Right atrium auricular region (tissue), 2 donors: ENCODE measurements at regions not wholly inside any gene's neighbourhood (a gene's known extent, or its start where the extent isn't known, plus 50 kb on each side); places are given as distances from the start of the nearest gene placed in this dataset.

Experiments
- DNase-seq: peaks from one replicate; pipeline ENCODE4 v3.0.0-alpha.2; 2019; ENCODE audit warnings: low spot score
- H3K27ac ChIP-seq, 2 donors: fragments of 200-600 bp; sonication (generic); 1 replicate in 1 of 2; 2 replicates in 1 of 2; pipeline ENCODE4 v1.5.1; 2016 to 2019
- H3K27me3 ChIP-seq, 2 donors: fragments of 200-600 bp; sonication (generic); one replicate each; pipeline versions ENCODE4 v1.5.1 to v1.6.0; 2017 to 2019
- H3K36me3 ChIP-seq: fragments of 200-600 bp; sonication (generic); one replicate; pipeline ENCODE4 v1.5.1; 2016
- H3K4me1 ChIP-seq, 2 donors: fragments of 200-600 bp; sonication (generic); one replicate each; pipeline versions ENCODE4 v1.5.1 to v1.6.0; 2017 to 2019
- H3K4me3 ChIP-seq, 2 donors: fragments of 200-600 bp; sonication (generic); 1 replicate in 1 of 2; 2 replicates in 1 of 2; pipeline ENCODE4 v1.5.1; 2017 to 2019; ENCODE audit warnings: mild to moderate bottlenecking in 1 of 2, moderate library complexity in 1 of 2
- H3K9me3 ChIP-seq, 2 donors: fragments of 200-600 bp; sonication (generic); one replicate each; pipeline ENCODE4 v1.5.1; 2019
- TF ChIP-seq, protein P1 (sequence below), 2 donors: fragments of 200-600 bp; sonication (generic); IDR thresholded peaks; one replicate each; pipeline ENCODE4 v1.5.1; 2019; ENCODE audit warnings: antibody characterized with exemption in 2 of 2

DNA sequence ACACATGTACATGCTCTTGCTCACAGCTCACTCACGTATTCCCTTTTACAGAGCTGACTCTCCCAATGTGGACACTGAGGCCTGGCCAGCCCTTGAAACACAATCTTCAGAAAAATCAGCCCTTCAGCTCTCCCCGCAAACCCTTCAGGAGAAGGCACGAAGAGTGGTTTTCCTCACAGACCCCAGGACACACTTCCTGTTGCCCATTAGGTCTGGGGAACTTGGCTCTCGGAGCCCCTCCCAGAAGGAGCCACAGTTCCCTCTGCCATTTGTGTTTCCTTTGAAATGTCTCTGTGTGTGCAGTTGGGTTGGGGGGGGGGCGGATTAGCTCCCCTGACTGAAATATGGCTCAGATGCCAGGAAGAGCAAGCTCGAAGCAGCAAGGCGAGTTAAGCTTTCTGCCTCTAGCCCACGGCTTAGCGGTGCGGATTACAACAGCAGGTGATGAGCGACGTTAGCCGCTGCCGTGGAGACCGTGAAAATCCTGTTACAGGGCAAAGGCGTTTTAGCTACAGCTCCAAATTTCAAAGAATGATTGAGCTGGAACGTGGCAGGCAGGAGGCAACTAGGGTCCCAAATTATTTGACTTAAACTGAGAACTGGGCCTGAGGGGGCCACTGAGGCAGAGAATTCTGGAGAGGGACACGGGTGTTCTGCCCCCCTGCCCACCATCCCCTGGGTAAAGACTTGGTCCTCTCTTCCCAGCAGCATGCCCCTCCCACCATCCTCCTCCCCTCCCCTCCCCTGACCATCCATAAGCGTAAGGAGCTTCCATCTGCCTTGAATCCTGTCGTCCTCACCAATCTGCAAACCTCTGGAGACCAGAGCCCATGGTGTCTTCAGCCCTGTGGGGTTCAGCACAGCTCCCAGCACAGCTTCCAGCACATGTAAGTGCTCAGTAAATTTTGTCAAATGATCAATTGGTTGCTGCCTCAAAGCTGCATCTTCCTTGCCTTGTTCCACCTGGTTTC is 598.6 kb downstream of the BUD13 start:
- Histone ChIP-seq H3K27ac (no peak overlapping the region), H3K4me3 (no peak overlapping the region), H3K9me3 (no peaks in the 10 kb centered on the region), H3K36me3 (no peaks in the 10 kb centered on the region), H3K27me3 (no peaks in the 10 kb centered on the region), H3K4me1 (peaks cover 0 to 7% of the 10 kb centered on the region in 2 donors)
- DNase-seq = peak; percentile 44
- TF ChIP-seq, protein P1, sequence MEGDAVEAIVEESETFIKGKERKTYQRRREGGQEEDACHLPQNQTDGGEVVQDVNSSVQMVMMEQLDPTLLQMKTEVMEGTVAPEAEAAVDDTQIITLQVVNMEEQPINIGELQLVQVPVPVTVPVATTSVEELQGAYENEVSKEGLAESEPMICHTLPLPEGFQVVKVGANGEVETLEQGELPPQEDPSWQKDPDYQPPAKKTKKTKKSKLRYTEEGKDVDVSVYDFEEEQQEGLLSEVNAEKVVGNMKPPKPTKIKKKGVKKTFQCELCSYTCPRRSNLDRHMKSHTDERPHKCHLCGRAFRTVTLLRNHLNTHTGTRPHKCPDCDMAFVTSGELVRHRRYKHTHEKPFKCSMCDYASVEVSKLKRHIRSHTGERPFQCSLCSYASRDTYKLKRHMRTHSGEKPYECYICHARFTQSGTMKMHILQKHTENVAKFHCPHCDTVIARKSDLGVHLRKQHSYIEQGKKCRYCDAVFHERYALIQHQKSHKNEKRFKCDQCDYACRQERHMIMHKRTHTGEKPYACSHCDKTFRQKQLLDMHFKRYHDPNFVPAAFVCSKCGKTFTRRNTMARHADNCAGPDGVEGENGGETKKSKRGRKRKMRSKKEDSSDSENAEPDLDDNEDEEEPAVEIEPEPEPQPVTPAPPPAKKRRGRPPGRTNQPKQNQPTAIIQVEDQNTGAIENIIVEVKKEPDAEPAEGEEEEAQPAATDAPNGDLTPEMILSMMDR (IDR thresholded peaks at IDR 0.05) = no peak

DNA sequence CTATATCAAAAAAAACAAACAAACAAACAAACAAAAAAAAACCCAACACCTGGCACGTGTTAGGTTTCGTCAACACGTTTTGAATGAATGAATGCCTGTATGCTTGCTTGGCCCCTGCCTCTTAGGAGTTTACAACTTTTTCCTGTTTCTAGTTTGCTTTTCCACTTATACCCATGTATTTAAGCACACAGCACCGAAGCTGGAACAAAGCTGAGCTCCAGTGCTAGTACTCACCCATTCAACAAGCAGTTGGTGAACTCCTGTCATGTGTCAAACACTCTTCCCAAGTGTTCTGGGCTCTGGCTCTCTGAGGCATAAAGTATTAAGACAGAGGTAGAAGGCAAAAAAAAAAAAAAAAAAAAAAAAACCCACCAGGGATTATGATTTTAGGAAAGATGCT is 599.3 kb downstream of the BUD13 start:
- H3K36me3 ChIP-seq = no peaks in the 10 kb centered on the region
- DNase-seq = no peak

DNA sequence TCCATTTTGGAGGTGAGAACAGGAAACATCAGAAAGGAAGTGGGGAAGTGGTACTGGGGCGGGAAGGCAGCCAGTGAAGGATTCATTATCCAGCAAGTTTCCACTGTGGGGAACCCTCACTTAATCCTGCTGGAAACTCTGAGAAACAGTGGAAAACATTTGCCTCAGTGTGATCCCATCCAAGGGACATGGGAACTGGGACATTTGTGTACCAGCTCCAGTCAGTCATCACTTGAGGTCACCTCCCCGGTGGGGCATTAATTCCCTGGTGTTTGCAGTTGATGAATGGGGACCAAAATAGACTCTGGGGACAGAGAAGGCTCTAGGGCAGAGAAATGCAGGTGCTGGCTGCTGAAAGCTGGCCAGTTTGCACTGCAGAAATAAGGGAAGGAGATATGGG is 599.9 kb downstream of the BUD13 start:
- H3K27ac ChIP-seq = no peak overlapping the region
- H3K4me3 ChIP-seq = no peak overlapping the region
- TF ChIP-seq, protein P1 (IDR thresholded peaks at IDR 0.05) = no peak
- peak; percentile 34 for DNase-seq
- no peaks in the 10 kb centered on the region for H3K36me3 ChIP-seq
- no peaks in the 10 kb centered on the region for H3K9me3 ChIP-seq
- H3K27me3 ChIP-seq = no peaks in the 10 kb centered on the region
- H3K4me1 ChIP-seq = peaks cover 0 to 7% of the 10 kb centered on the region in 2 donors

More for the DNA sequence above, 599.3 kb downstream of the BUD13 start:
- H3K4me3 ChIP-seq = no peak overlapping the region
- H3K9me3 ChIP-seq = no peaks in the 10 kb centered on the region
- TF ChIP-seq, protein P1 (IDR thresholded peaks at IDR 0.05) = no peak
- H3K4me1 ChIP-seq = peaks cover 0 to 7% of the 10 kb centered on the region in 2 donors
- H3K27ac ChIP-seq = no peak overlapping the region
- H3K27me3 ChIP-seq = no peaks in the 10 kb centered on the region

DNA sequence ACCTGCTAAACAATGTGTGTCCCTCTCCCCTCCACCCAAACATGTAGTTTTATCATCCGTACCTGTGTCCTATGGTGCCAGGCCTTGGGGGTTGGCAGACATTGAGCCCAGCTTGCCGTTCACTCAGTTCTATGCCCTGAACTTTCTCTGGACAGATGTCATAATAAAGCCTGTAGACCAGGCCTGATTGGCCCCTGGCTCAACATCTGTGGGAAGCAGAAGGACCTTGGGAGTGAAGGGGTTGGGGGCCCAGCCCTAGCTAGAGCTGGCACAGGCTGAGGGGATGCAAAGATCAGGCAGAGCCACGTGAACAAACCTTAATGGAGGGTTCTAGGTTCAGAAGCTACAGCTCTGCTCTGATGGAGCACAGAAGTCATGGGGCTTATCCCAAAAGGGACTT is 600.6 kb downstream of the BUD13 start:
- H3K36me3 ChIP-seq = no peaks in the 10 kb centered on the region
- H3K27me3 ChIP-seq = no peaks in the 10 kb centered on the region
- H3K27ac ChIP-seq = no peak overlapping the region
- peaks cover 0 to 7% of the 10 kb centered on the region in 2 donors for H3K4me1 ChIP-seq
- TF ChIP-seq, protein P1 (IDR thresholded peaks at IDR 0.05) = no peak
- no peaks in the 10 kb centered on the region for H3K9me3 ChIP-seq
- H3K4me3 ChIP-seq = no peak overlapping the region
- peak; percentile 50 for DNase-seq

DNA sequence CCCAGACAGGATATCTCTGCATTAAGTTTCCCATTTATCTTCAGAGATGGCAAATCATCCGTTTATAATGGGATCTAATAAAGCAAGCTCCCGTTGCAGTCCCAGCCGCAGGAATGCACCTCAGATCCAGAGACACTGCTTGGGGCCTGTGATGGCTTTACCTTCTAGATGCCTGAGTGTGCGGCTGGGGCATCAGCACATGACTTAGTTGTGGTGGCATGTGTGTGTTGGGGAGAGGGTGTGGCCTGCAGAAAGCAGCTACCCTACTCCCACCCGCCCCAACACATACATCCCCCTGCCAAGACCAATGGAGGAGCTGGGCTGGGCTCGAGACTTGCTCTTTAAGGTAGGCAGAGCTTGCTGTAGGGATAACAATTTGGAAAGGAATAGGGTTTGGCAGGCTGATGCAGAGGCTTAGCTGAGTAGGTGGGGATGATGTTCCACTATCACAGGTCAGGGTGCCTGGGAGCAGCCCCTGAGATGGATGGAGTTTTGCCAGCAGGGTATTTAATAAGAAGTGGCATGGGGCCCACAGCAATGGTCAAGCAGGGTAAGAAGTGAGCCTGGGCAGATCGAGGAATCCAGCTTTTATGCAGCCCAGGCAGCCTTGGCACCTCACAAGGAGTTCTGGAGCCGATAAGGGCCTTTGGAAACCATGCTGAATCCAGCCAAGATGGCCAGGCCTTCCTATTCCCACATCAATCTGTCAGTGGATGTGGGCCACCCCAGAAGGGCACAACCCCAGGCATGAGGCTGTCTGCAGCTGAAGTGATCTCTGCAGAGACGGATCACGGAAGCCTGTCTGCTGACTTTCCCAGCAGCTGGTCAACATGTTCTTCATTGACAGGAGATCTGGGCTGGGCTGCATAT is 601.3 kb downstream of the BUD13 start:
- H3K4me1 ChIP-seq = peaks cover 0 to 3% of the 10 kb centered on the region in 2 donors
- peak; percentile 49 for DNase-seq
- H3K4me3 ChIP-seq = no peak overlapping the region
- H3K27ac ChIP-seq = no peak overlapping the region
- no peaks in the 10 kb centered on the region for H3K27me3 ChIP-seq
- TF ChIP-seq, protein P1 (IDR thresholded peaks at IDR 0.05) = no peak
- no peaks in the 10 kb centered on the region for H3K9me3 ChIP-seq
- no peaks in the 10 kb centered on the region for H3K36me3 ChIP-seq
